Testis (tissue), 2 donors: ENCODE measurements at regions not wholly inside any gene's neighbourhood (a gene's known extent, or its start where the extent isn't known, plus 50 kb on each side); places are given as distances from the start of the nearest gene placed in this dataset.

Experiments used
- DNase-seq: peaks from one replicate; pipeline ENCODE4 v3.0.0-alpha.2; 2019
- H3K27ac ChIP-seq, 2 donors: fragments of 200-600 bp; sonication (generic); one replicate each; pipeline ENCODE4 v1.5.1; 2019
- H3K27me3 ChIP-seq: fragments of 200-600 bp; sonication (generic); one replicate; pipeline ENCODE4 v1.5.1; 2019
- H3K36me3 ChIP-seq: fragments of 200-600 bp; sonication (generic); one replicate; pipeline ENCODE4 v1.5.1; 2017; ENCODE audit warnings: low read depth; ENCODE audit errors: missing control alignments
- H3K4me1 ChIP-seq: fragments of 200-600 bp; sonication (generic); one replicate; pipeline ENCODE4 v1.5.1; 2019
- H3K4me3 ChIP-seq, 2 donors: fragments of 200-600 bp; sonication (generic); one replicate each; pipeline ENCODE4 v1.5.1; 2017 to 2019
- H3K9me3 ChIP-seq: fragments of 200-600 bp; sonication (generic); one replicate; pipeline ENCODE4 v1.5.1; 2017
- CTCF ChIP-seq, 3 experiments: fragments of 450-650 bp in 2 of 3; fragments of 200-600 bp in 1 of 3; sonication (generic) in 1 of 3; IDR thresholded peaks; one replicate each; pipeline ENCODE4 v1.5.1; 2016 to 2019; ENCODE audit warnings: antibody characterized with exemption in 3 of 3, mild to moderate bottlenecking in 2 of 3, moderate library complexity in 1 of 3
- POLR2A ChIP-seq: fragments of 450-650 bp; IDR thresholded peaks from one replicate; pipeline ENCODE4 v1.6.1; 2017; ENCODE audit warnings: antibody characterized with exemption, mild to moderate bottlenecking, moderate library complexity
- WGBS, 2 donors: methylation state at CpG; one replicate each; pipeline ENCODE4 v1.1.5; 2018; 5-methylcytosine and 5-hydroxymethylcytosine counted together
- intact Hi-C: fragments of 100-400 bp; cut with DNase I; formaldehyde crosslinking; loops from one replicate; pipeline ENCODE4 v1.15.1; 2023; ENCODE audit warnings: low total_unique reads

GRCh38 chr18:28690100-28690499 lies 513.2 kb upstream of the CDH2 start:
- Histone ChIP-seq H3K4me1 (no peaks in the 10 kb centered on the region), H3K9me3 (no peaks in the 10 kb centered on the region)

GRCh38 chr18:28689588-28689987 lies 512.7 kb upstream of the CDH2 start:
- H3K9me3 ChIP-seq = no peaks in the 10 kb centered on the region
- no peak for DNase-seq
- intact Hi-C loops = no loop called here

More at GRCh38 chr18:28690100-28690499, 513.2 kb upstream of the CDH2 start:
- no peak overlapping the region for H3K4me3 ChIP-seq
- 67 to 79% methylated on average over 5 of the region's 5 CpGs for WGBS, 2 donors
- intact Hi-C loops = no loop called here
- no peaks in the 10 kb centered on the region for H3K36me3 ChIP-seq
- DNase-seq = no peak
- no peaks in the 10 kb centered on the region for H3K27me3 ChIP-seq
- TF ChIP-seq POLR2A (no peak), CTCF (IDR thresholded peaks at IDR 0.05) (no peak)
- H3K27ac ChIP-seq = no peak overlapping the region

GRCh38 chr18:28684746-28685355 lies 507.9 kb upstream of the CDH2 start:
- intact Hi-C loops = no loop called here
- TF ChIP-seq POLR2A = no peak
- no peak for TF ChIP-seq CTCF (IDR thresholded peaks at IDR 0.05)
- H3K27me3 ChIP-seq = no peaks in the 10 kb centered on the region
- H3K9me3 ChIP-seq = no peaks in the 10 kb centered on the region
- no peaks in the 10 kb centered on the region for H3K36me3 ChIP-seq
- no peak for DNase-seq
- no peaks in the 10 kb centered on the region for H3K4me1 ChIP-seq
- no peak overlapping the region for H3K27ac ChIP-seq
- H3K4me3 ChIP-seq = no peak overlapping the region
- 76 to 85% methylated on average over 3 of the region's 3 CpGs for WGBS, 2 donors

More at GRCh38 chr18:28689588-28689987, 512.7 kb upstream of the CDH2 start:
- TF ChIP-seq CTCF (IDR thresholded peaks at IDR 0.05) = no peak
- TF ChIP-seq POLR2A = no peak
- Histone ChIP-seq H3K4me1 (no peaks in the 10 kb centered on the region), H3K27me3 (no peaks in the 10 kb centered on the region), H3K27ac (no peak overlapping the region), H3K36me3 (no peaks in the 10 kb centered on the region), H3K4me3 (no peak overlapping the region)
- 50 to 60% methylated on average over 1 of the region's 1 CpG for WGBS, 2 donors

- no peak for DNase-seq
- TF ChIP-seq CTCF (IDR thresholded peaks at IDR 0.05) (no peak), POLR2A (no peak)
- Histone ChIP-seq H3K27me3 (no peaks in the 10 kb centered on the region), H3K4me1 (no peaks in the 10 kb centered on the region), H3K4me3 (no peak overlapping the region), H3K36me3 (no peaks in the 10 kb centered on the region), H3K9me3 (no peaks in the 10 kb centered on the region), H3K27ac (no peak overlapping the region)
- intact Hi-C loops = no loop called here
These were observed 506.0 kb upstream of the CDH2 start for GRCh38 chr18:28682912-28683311.

GRCh38 chr18:28669165-28669564 lies 492.2 kb upstream of the CDH2 start:
- no peak for DNase-seq
- 85 to 94% methylated on average over 1 of the region's 1 CpG for WGBS, 2 donors
- H3K4me1 ChIP-seq = no peaks in the 10 kb centered on the region
- H3K36me3 ChIP-seq = no peaks in the 10 kb centered on the region
- TF ChIP-seq CTCF (IDR thresholded peaks at IDR 0.05) (no peak), POLR2A (no peak)
- H3K4me3 ChIP-seq = no peak overlapping the region
- no peaks in the 10 kb centered on the region for H3K27me3 ChIP-seq
- H3K9me3 ChIP-seq = no peaks in the 10 kb centered on the region
- H3K27ac ChIP-seq = no peak overlapping the region
- intact Hi-C loops = no loop called here
